GM10248 (cell line): ENCODE measurements at regions not wholly inside any gene's neighbourhood (a gene's known extent, or its start where the extent isn't known, plus 50 kb on each side); places are given as distances from the start of the nearest gene placed in this dataset.
A peak's percentile ranks its signal among the peaks of the same experiment; 100 is the strongest.

Experiments
- CTCF ChIA-PET: fragments of 300-600 bp; sonication (Branson Sonifier 250); formaldehyde crosslinking; extraction: SDS; loops from one replicate; lab custom pipeline; 2021; ENCODE audit warnings: antibody characterized with exemption; lab: Yijun Ruan, JAX
- POLR2A ChIA-PET: fragments of 350-650 bp; sonication (Branson Sonifier 250); formaldehyde crosslinking; extraction: SDS; loops from one replicate; lab custom pipeline; 2020; ENCODE audit warnings: antibody characterized with exemption; lab: Yijun Ruan, JAX
- DNase-seq: peaks from one replicate; pipeline ENCODE4 v3.0.0; 2012; ENCODE audit errors: extremely low spot score
- CTCF ChIP-seq: IDR thresholded peaks from 2 replicates; pipeline ENCODE4 v1.5.1; 2012; ENCODE audit warnings: mild to moderate bottlenecking, low read depth; ENCODE audit errors: extremely low read depth, missing control alignments, control extremely low read depth

GRCh38 chr16:17590711-17591654, 120.2 kb upstream of the XYLT1 start:
- POLR2A ChIA-PET = no interaction called here
- CTCF ChIA-PET = no interaction called here
- DNase-seq = no peak
- no peak for TF ChIP-seq CTCF

- no peak for DNase-seq
- POLR2A ChIA-PET = no interaction called here
- TF ChIP-seq CTCF = no peak
- CTCF ChIA-PET = interaction anchor here (1.3 to 3.3 kb wide), 2 partner anchors 11 to 34 kb away, joined by 3 to 22 read pairs; no protein-coding TSS in a partner anchor
Measured at GRCh38 chr16:17589898-17590297, 119.1 kb upstream of the XYLT1 start.

GRCh38 chr16:17585449-17586074, 114.8 kb upstream of the XYLT1 start:
- ChIA-PET CTCF (interaction anchor here (1.2 to 1.7 kb wide), 4 partner anchors 9 to 724 kb away, joined by 3 to 5 read pairs (median 4); no protein-coding TSS in a partner anchor), POLR2A (no interaction called here)
- DNase-seq = no peak
- no peak for TF ChIP-seq CTCF

GRCh38 chr16:17578981-17579874, 108.5 kb upstream of the XYLT1 start:
- peak; percentile 51 for DNase-seq
- CTCF ChIA-PET = interaction anchor here (0.6 to 3.5 kb wide), 60 partner anchors 9 to 790 kb away, joined by 3 to 59 read pairs (median 4); no protein-coding TSS in a partner anchor
- POLR2A ChIA-PET = no interaction called here
- peak; percentile 91 for TF ChIP-seq CTCF

GRCh38 chr16:17574256-17574655, 103.5 kb upstream of the XYLT1 start:
- POLR2A ChIA-PET = no interaction called here
- CTCF ChIA-PET = no interaction called here

More at GRCh38 chr16:17574256-17574655, 103.5 kb upstream of the XYLT1 start:
- no peak for TF ChIP-seq CTCF
- no peak for DNase-seq
